Astrocyte of the cerebellum (primary cell): ENCODE measurements at regions not wholly inside any gene's neighbourhood (a gene's known extent, or its start where the extent isn't known, plus 50 kb on each side); places are given as distances from the start of the nearest gene placed in this dataset.
A peak's percentile ranks its signal among the peaks of the same experiment; 100 is the strongest.

Experiments used
- DNase-seq: peaks from one replicate; pipeline ENCODE4 v3.0.0-alpha.2; 2011; ENCODE audit warnings: low read depth
- H3K4me3 ChIP-seq: 2 replicates; pipeline ENCODE4 v1.5.1; 2011; ENCODE audit warnings: mild to moderate bottlenecking, low read depth, low read length, moderate library complexity
- in situ Hi-C: cut with HindIII; loops from 2 replicates; pipeline ENCODE4 v1.10.0; 2017; ENCODE audit warnings: low sequenced_read_pairs
- TF ChIP-seq, protein P1 (sequence below): IDR thresholded peaks from 2 replicates; pipeline ENCODE4 v1.5.1; 2012; ENCODE audit warnings: low read length, low read depth, moderate library complexity, mild to moderate bottlenecking; ENCODE audit errors: missing control alignments

DNA sequence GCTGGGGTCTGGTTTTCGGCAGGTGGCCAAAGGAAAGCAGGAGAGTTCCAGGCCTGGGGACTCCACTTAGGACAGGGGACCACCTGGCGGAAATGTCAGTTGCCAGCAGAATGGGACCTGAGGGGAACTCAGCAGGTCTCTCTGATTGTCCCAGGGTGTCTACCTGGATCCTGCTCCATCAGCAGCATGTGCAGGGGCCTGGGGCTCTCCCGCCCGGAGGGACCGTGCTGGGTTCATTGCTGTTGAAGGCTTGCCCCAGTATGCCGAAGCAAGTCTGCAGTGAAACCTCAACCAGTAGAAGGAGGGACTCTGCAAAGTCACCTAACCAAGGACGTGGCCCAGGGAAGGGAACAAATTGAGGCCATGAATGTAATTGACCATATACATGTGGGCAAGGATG is 506.5 kb upstream of the MKI67 start:
- in situ Hi-C loops = no loop called here

DNA sequence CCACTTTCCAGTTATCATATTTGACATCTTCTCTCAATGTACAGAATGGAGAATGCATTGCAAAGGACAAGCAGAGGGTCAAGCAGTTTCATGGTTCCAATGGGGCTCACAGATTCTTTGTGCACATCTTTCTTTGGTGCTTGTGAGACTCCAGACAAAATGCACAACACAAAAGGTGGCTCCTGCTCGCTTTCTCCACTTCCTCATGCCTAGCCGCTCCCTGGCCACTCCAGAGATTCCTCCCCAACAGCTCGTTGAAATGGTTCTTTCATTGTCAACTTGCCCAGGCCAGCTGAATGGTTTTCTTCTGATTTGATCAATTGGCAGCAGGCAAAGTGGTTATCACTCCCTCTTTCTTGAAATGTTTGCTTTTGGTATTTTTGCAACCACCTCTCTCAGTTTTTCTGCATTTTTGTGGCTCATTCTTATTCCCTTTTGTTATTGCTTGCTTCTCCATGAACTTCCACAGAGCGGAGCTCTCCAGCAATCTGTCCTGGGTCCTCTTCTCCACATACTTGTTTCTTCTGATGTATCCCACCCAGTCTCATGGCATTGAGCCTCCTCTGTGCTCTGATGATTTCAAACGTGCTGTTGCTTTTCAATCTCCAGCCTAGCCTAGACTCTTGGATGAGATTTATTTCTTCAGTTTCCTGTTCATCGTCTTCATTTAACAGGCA is 507.8 kb upstream of the MKI67 start:
- peak; percentile 18 for DNase-seq
- TF ChIP-seq, protein P1, sequence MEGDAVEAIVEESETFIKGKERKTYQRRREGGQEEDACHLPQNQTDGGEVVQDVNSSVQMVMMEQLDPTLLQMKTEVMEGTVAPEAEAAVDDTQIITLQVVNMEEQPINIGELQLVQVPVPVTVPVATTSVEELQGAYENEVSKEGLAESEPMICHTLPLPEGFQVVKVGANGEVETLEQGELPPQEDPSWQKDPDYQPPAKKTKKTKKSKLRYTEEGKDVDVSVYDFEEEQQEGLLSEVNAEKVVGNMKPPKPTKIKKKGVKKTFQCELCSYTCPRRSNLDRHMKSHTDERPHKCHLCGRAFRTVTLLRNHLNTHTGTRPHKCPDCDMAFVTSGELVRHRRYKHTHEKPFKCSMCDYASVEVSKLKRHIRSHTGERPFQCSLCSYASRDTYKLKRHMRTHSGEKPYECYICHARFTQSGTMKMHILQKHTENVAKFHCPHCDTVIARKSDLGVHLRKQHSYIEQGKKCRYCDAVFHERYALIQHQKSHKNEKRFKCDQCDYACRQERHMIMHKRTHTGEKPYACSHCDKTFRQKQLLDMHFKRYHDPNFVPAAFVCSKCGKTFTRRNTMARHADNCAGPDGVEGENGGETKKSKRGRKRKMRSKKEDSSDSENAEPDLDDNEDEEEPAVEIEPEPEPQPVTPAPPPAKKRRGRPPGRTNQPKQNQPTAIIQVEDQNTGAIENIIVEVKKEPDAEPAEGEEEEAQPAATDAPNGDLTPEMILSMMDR = peak; percentile 36
- H3K4me3 ChIP-seq = no peak overlapping the region
- in situ Hi-C loops = no loop called here

More for the DNA sequence above, 506.5 kb upstream of the MKI67 start:
- TF ChIP-seq, protein P1 = no peak
- DNase-seq = no peak
- no peak overlapping the region for H3K4me3 ChIP-seq

DNA sequence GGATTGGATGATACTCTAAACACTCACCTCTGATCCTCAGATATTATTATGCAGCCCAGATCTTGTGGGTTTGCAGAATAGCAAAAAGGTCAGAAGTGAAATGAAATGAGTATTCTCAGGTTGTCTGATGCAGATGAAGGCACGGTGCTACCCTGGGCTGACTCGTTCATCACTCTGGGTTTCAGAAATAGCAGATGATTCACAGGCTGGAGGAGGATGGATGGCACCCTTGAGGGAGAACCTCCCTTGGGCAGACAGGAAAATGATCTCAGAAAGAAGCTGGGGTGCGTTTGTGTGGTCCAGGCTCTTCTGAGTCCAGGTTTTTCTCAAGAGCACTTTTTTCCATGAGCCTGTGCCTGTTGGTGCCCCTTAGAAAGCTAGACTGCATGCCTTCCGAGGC is 515.8 kb upstream of the MKI67 start:
- in situ Hi-C loops = no loop called here
- DNase-seq = no peak
- no peak overlapping the region for H3K4me3 ChIP-seq
- TF ChIP-seq, protein P1 = no peak

DNA sequence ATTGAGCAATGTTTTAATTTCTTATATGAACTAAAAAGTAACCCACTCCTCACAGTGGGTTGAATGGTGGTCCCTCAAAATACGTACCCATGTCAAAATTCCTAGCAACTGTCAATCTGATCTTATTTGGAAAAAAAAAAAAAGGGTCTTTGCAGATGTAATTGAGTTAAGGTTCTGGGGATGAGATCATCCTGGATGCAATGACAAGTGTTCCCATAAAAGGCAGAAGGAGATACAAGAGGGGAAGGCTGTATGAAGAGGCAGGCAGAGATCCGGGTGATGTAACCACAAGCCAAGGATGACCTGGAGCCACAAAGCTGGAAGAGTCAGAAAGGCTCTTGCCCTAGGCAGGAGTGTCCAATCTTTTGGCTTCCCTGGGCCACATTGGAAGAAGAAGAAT is 516.3 kb upstream of the MKI67 start:
- in situ Hi-C loops = no loop called here
- TF ChIP-seq, protein P1 = no peak
- no peak for DNase-seq
- H3K4me3 ChIP-seq = no peak overlapping the region

DNA sequence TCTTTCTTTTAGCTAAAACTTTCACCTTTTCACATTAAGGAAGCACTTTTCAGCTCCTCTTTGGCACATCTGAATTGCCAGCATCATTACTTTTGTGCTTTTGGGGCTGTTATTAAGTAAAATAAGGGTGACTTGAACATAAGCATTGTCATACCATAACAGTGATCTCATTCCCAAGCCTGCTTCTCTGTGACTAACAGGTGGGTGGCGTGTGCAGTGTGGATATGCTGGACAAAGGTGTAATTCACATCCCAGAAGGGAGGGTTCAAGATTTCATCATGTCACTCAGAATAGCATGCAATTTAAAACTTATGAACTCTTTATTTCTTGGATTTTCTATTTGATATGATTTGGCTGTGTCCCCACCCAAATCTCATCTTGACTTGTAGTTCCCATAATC is 517.4 kb upstream of the MKI67 start:
- TF ChIP-seq, protein P1 = no peak
- no peak overlapping the region for H3K4me3 ChIP-seq
- no peak for DNase-seq
- in situ Hi-C loops = no loop called here

DNA sequence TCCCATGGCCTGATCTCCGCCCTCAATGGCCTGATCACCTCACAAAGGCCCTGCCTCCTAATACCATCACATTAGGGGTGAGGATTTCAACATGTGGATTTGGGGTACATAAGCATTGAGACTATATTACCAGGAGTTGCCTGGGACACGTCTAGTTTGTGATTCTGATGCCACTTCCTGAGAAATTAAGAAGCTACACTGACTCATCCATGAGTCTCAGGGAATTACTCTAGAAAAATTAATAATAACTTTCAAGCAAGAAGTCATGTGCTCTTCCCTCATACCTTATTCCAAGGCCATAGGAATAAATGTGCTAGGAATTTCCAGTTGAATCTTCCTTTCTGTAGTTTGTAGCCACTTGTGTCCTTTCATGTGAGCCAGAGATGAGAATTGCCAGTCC is 519.3 kb upstream of the MKI67 start:
- TF ChIP-seq, protein P1 = no peak
- H3K4me3 ChIP-seq = no peak overlapping the region
- DNase-seq = no peak
- in situ Hi-C loops = no loop called here
